ENCODE measurements at regions not wholly inside any gene's neighbourhood (a gene's known extent, or its start where the extent isn't known, plus 50 kb on each side); places are given as distances from the start of the nearest gene placed in this dataset.
"Not testable (repeated sequence)": the region's sequence is repeated elsewhere in the genome, so short reads cannot be mapped to it uniquely, and the experiment has no call there.

- TF ChIP-seq POLR2AphosphoS5 (IDR thresholded peaks at IDR 0.05; ENCODE audit: low read depth, low read length); POLR2A (IDR thresholded peaks at IDR 0.05; ENCODE audit: low read depth, low read length); TAF1 (IDR thresholded peaks at IDR 0.05; ENCODE audit: low read depth, low read length); PAX5 (IDR thresholded peaks at IDR 0.05; ENCODE audit: insufficient read depth, low read length, severe bottlenecking); SPI1 (IDR thresholded peaks at IDR 0.05; ENCODE audit: low read depth, low read length): not testable (repeated sequence)
Measured at GRCh38 chr3:34909679-34910078, 729.6 kb upstream of the ARPP21 start.
